ENCODE measurements at regions not wholly inside any gene's neighbourhood (a gene's known extent, or its start where the extent isn't known, plus 50 kb on each side); places are given as distances from the start of the nearest gene placed in this dataset.

DNA sequence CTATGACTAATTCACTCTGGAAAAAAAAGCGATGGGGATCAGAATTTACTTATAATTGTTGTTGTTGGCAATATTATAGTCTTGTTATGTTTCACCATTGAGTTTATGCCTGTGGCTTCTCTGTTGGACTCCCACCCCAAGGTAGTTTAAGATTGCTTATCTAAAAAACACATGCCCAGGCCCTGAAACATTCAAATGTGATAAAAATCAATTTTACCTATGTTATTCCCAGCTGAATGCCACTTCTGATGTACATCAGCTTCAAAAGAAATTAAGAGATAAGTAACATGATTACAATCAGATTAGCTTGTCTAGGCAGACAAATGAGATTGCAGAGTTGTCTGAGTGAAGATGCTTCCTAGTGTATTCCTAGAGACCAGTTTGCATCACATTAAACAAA is 484.7 kb downstream of the PCDH7 start:
- TF ChIP-seq, protein P1, sequence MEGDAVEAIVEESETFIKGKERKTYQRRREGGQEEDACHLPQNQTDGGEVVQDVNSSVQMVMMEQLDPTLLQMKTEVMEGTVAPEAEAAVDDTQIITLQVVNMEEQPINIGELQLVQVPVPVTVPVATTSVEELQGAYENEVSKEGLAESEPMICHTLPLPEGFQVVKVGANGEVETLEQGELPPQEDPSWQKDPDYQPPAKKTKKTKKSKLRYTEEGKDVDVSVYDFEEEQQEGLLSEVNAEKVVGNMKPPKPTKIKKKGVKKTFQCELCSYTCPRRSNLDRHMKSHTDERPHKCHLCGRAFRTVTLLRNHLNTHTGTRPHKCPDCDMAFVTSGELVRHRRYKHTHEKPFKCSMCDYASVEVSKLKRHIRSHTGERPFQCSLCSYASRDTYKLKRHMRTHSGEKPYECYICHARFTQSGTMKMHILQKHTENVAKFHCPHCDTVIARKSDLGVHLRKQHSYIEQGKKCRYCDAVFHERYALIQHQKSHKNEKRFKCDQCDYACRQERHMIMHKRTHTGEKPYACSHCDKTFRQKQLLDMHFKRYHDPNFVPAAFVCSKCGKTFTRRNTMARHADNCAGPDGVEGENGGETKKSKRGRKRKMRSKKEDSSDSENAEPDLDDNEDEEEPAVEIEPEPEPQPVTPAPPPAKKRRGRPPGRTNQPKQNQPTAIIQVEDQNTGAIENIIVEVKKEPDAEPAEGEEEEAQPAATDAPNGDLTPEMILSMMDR (IDR thresholded peaks at IDR 0.05), result no peak
- TF ChIP-seq, protein P2, sequence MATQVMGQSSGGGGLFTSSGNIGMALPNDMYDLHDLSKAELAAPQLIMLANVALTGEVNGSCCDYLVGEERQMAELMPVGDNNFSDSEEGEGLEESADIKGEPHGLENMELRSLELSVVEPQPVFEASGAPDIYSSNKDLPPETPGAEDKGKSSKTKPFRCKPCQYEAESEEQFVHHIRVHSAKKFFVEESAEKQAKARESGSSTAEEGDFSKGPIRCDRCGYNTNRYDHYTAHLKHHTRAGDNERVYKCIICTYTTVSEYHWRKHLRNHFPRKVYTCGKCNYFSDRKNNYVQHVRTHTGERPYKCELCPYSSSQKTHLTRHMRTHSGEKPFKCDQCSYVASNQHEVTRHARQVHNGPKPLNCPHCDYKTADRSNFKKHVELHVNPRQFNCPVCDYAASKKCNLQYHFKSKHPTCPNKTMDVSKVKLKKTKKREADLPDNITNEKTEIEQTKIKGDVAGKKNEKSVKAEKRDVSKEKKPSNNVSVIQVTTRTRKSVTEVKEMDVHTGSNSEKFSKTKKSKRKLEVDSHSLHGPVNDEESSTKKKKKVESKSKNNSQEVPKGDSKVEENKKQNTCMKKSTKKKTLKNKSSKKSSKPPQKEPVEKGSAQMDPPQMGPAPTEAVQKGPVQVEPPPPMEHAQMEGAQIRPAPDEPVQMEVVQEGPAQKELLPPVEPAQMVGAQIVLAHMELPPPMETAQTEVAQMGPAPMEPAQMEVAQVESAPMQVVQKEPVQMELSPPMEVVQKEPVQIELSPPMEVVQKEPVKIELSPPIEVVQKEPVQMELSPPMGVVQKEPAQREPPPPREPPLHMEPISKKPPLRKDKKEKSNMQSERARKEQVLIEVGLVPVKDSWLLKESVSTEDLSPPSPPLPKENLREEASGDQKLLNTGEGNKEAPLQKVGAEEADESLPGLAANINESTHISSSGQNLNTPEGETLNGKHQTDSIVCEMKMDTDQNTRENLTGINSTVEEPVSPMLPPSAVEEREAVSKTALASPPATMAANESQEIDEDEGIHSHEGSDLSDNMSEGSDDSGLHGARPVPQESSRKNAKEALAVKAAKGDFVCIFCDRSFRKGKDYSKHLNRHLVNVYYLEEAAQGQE (IDR thresholded peaks at IDR 0.05; ENCODE audit: insufficient read depth in 1 of 2, low read depth in 2 of 2, low read length in 1 of 2), result no peak
- TF ChIP-seq POLR2AphosphoS5 (IDR thresholded peaks at IDR 0.05; ENCODE audit: low read depth, low read length), result no peak
- no peak for TF ChIP-seq SIN3A (IDR thresholded peaks at IDR 0.05; ENCODE audit: borderline replicate concordance, insufficient read depth, low read depth, low read length)
- no peak for TF ChIP-seq TCF7L2 (IDR thresholded peaks at IDR 0.05; ENCODE audit: low read depth, low read length)

Measured in Panc1 (cell line).